Immature natural killer cell (primary cell): ENCODE measurements at regions not wholly inside any gene's neighbourhood (a gene's known extent, or its start where the extent isn't known, plus 50 kb on each side); places are given as distances from the start of the nearest gene placed in this dataset.

Experiments used
- DNase-seq, 3 donors: peaks; one replicate each; pipeline ENCODE4 v3.0.0; 2022; ENCODE audit warnings: mixed read lengths in 1 of 3
- H3K27ac Mint-ChIP-seq, 6 donors: one replicate each; pipeline ENCODE4 v1.8.0; 2020; ENCODE audit warnings: mixed read lengths in 6 of 6, mild to moderate bottlenecking in 5 of 6, inconsistent platforms in 4 of 6, moderate library complexity in 3 of 6
- H3K27me3 Mint-ChIP-seq, 3 donors: one replicate each; pipeline ENCODE4 v1.8.0; 2020 to 2021; ENCODE audit warnings: low read depth in 3 of 3, mild to moderate bottlenecking in 3 of 3, mixed read lengths in 3 of 3, moderate library complexity in 3 of 3, inconsistent platforms in 1 of 3
- H3K36me3 Mint-ChIP-seq, 3 donors: one replicate each; pipeline ENCODE4 v1.8.0; 2020; ENCODE audit warnings: mixed read lengths in 3 of 3, inconsistent platforms in 2 of 3, mild to moderate bottlenecking in 2 of 3
- H3K4me1 Mint-ChIP-seq, 2 donors: one replicate each; pipeline ENCODE4 v1.8.0; 2020; ENCODE audit warnings: inconsistent platforms in 2 of 2, mild to moderate bottlenecking in 2 of 2, mixed read lengths in 2 of 2, moderate library complexity in 1 of 2
- H3K4me3 Mint-ChIP-seq, 5 donors: one replicate each; pipeline ENCODE4 v1.8.0; 2020; ENCODE audit warnings: mild to moderate bottlenecking in 5 of 5, mixed read lengths in 5 of 5, inconsistent platforms in 3 of 5, moderate library complexity in 3 of 5
- H3K9me3 Mint-ChIP-seq, 6 donors: one replicate each; pipeline ENCODE4 v1.8.0; 2020; ENCODE audit warnings: mild to moderate bottlenecking in 6 of 6, mixed read lengths in 6 of 6, inconsistent platforms in 4 of 6, moderate library complexity in 3 of 6

DNA sequence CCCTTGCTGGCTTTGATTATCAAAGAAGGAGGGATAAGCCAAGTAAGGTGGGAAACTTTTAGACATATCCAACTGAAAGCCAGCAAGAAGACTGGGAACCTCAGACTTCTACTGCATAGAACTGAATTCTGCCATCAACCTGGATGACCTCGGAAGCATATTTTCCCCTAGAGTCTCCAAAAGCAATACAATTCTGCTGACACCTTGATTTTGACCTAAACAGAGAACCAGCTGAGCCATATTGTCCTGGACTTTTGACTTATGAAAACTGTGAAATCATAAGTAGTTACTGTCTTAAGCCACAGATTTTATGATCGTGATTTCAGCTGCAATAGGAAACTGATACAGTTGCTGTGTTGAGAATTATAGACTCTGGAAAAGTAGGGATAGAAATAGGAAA lies 227.6 kb downstream of the PCDH20 start:
- H3K4me3 Mint-ChIP-seq = no peak overlapping the region
- H3K27ac Mint-ChIP-seq = no peak overlapping the region
- H3K36me3 Mint-ChIP-seq = no peaks in the 10 kb centered on the region
- peaks cover 0 to 2% (median 0%) of the 10 kb centered on the region in 3 donors for H3K27me3 Mint-ChIP-seq
- DNase-seq = no peak
- H3K9me3 Mint-ChIP-seq = peaks cover 7 to 49% (median 20%) of the 10 kb centered on the region in 6 donors
- H3K4me1 Mint-ChIP-seq = no peaks in the 10 kb centered on the region

GRCh38 chr13:61187471-61187870 lies 228.2 kb downstream of the PCDH20 start:
- Mint-ChIP-seq H3K4me3 (no peak overlapping the region), H3K4me1 (no peaks in the 10 kb centered on the region), H3K36me3 (no peaks in the 10 kb centered on the region), H3K9me3 (peaks cover 7 to 48% (median 23%) of the 10 kb centered on the region in 6 donors), H3K27ac (no peak overlapping the region), H3K27me3 (peaks cover 0 to 2% (median 0%) of the 10 kb centered on the region in 3 donors)
- DNase-seq = no peak

DNA sequence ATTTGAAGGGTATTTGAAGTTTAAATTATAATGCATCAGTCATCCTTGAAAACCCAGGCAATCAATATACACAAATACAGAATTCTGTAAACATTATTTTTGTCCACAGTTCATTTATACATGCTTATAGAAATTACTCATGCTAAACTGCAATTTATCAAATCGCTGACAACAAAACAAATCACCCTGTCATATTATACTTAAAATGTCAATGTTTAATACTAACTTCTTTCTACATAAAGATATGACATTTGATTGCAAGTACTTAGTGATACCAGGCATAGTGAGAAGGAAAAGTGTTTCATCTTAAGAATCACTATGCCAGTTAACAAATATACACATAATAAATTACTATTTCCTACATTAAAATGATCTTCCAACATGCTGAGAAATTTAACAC lies 232.0 kb downstream of the PCDH20 start:
- Mint-ChIP-seq H3K4me3 (no peak overlapping the region), H3K27ac (no peak overlapping the region), H3K9me3 (peaks cover 13 to 50% (median 23%) of the 10 kb centered on the region in 6 donors), H3K27me3 (peaks cover 0 to 2% (median 0%) of the 10 kb centered on the region in 3 donors), H3K36me3 (no peaks in the 10 kb centered on the region), H3K4me1 (no peaks in the 10 kb centered on the region)
- no peak for DNase-seq

DNA sequence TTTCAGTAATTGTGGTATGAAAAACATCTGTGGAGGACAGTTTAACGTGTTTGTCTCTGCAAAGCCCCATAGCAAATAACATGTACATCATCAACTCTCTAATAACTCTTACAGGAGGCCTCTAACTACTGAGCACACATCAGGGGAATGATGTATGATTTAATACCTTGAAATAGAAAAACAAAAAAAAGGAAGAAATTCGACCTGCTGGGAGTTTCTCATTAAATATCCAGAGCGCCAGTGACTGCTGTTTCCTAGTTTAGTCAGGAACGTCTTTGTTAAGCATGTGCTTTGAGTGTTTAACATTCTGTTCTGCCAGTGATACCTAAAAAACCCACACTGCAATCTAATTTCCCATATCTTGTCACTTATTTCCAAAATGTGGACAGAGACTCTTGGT lies 235.4 kb downstream of the PCDH20 start:
- H3K36me3 Mint-ChIP-seq = no peaks in the 10 kb centered on the region
- DNase-seq = no peak
- H3K4me3 Mint-ChIP-seq = no peak overlapping the region
- H3K27ac Mint-ChIP-seq = no peak overlapping the region
- H3K27me3 Mint-ChIP-seq = no peaks in the 10 kb centered on the region
- peaks cover 6 to 39% (median 18%) of the 10 kb centered on the region in 6 donors for H3K9me3 Mint-ChIP-seq
- no peaks in the 10 kb centered on the region for H3K4me1 Mint-ChIP-seq

GRCh38 chr13:61179741-61180140 lies 235.9 kb downstream of the PCDH20 start:
- H3K27me3 Mint-ChIP-seq = no peaks in the 10 kb centered on the region
- no peaks in the 10 kb centered on the region for H3K4me1 Mint-ChIP-seq
- H3K9me3 Mint-ChIP-seq = peaks cover 6 to 39% (median 17%) of the 10 kb centered on the region in 6 donors
- no peaks in the 10 kb centered on the region for H3K36me3 Mint-ChIP-seq
- no peak overlapping the region for H3K4me3 Mint-ChIP-seq
- DNase-seq = no peak
- no peak overlapping the region for H3K27ac Mint-ChIP-seq

- Mint-ChIP-seq H3K27ac (no peak overlapping the region), H3K4me1 (no peaks in the 10 kb centered on the region), H3K4me3 (no peak overlapping the region)
Observed at GRCh38 chr13:61170856-61171255, 244.8 kb downstream of the PCDH20 start.

DNA sequence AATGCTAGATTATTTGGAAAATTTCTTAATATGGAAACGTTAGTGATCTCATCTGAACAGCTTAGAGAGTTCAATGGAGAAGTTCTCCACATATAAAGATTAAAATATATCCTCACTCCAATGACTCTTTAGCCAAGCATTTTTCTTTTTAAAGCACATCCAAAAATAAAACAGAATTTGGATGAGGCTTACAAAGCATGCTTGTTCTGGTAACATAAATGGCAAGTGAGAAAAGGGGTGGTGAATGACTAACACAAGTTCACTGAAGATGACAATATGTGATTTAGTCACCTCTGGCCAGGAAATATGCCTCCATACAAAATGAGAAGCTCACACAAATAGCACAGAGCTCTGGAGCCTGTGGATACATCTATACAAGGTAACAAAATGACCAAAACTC lies 253.0 kb downstream of the PCDH20 start:
- H3K4me3 Mint-ChIP-seq = no peak overlapping the region
- H3K9me3 Mint-ChIP-seq = peaks cover 7 to 31% (median 16%) of the 10 kb centered on the region in 6 donors
- DNase-seq = no peak
- no peaks in the 10 kb centered on the region for H3K27me3 Mint-ChIP-seq
- H3K4me1 Mint-ChIP-seq = no peaks in the 10 kb centered on the region
- no peaks in the 10 kb centered on the region for H3K36me3 Mint-ChIP-seq
- H3K27ac Mint-ChIP-seq = no peak overlapping the region

More at GRCh38 chr13:61170856-61171255, 244.8 kb downstream of the PCDH20 start:
- no peaks in the 10 kb centered on the region for H3K36me3 Mint-ChIP-seq
- no peak for DNase-seq
- H3K9me3 Mint-ChIP-seq = peaks cover 3 to 33% (median 15%) of the 10 kb centered on the region in 6 donors
- H3K27me3 Mint-ChIP-seq = peaks cover 0 to 4% (median 3%) of the 10 kb centered on the region in 3 donors

DNA sequence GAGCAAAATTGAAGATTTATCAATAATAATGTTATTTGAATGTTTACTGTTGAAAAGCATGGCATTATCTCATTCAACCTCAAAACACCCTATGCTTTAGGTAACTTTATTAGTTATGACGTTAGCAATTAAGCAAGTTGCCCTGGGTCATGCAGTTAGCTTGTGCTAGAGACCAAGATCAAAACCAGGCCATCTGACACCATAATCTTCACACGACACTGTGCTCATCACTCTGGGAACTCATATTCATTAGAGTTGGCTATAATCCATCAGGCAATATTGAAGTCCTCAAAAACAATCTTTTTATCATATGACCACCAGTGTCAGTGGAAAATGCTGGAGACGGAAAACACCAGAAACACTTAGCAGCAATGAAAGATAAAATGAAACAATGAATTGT lies 253.5 kb downstream of the PCDH20 start:
- DNase-seq = no peak
- Mint-ChIP-seq H3K4me1 (no peaks in the 10 kb centered on the region), H3K4me3 (no peak overlapping the region), H3K36me3 (no peaks in the 10 kb centered on the region), H3K27ac (no peak overlapping the region), H3K9me3 (peaks cover 7 to 35% (median 17%) of the 10 kb centered on the region in 6 donors), H3K27me3 (peaks cover 0 to 2% (median 0%) of the 10 kb centered on the region in 3 donors)

- no peak overlapping the region for H3K4me3 Mint-ChIP-seq
Observed at GRCh38 chr13:61156753-61157152, 258.9 kb downstream of the PCDH20 start.

DNA sequence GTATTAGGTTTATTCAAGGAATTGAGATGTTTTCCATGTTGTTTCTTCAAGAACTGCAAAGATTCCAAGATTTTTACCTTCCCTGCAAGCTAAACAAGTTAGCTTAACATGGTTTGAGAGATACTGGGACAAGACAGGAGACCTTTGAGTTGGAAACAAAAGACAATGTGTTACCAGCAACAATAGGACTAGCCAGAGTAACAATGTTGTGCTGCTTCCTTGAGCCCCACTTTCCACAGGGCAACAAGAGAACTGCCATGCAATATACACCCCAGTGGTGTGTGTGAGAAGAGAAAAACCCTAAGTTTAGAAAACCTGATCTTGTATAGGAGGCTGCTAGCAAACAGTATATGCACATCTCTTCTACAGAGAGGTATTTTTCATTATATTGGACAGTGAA lies 264.6 kb downstream of the PCDH20 start:
- no peak overlapping the region for H3K4me3 Mint-ChIP-seq
- no peak for DNase-seq
- H3K9me3 Mint-ChIP-seq = peaks cover 8 to 41% (median 18%) of the 10 kb centered on the region in 6 donors
- no peak overlapping the region for H3K27ac Mint-ChIP-seq
- H3K4me1 Mint-ChIP-seq = no peaks in the 10 kb centered on the region
- H3K27me3 Mint-ChIP-seq = no peaks in the 10 kb centered on the region
- no peaks in the 10 kb centered on the region for H3K36me3 Mint-ChIP-seq

More at GRCh38 chr13:61156753-61157152, 258.9 kb downstream of the PCDH20 start:
- H3K27me3 Mint-ChIP-seq = peaks cover 0 to 2% (median 0%) of the 10 kb centered on the region in 3 donors
- H3K36me3 Mint-ChIP-seq = no peaks in the 10 kb centered on the region
- no peak for DNase-seq
- H3K27ac Mint-ChIP-seq = no peak overlapping the region
- peaks cover 8 to 35% (median 18%) of the 10 kb centered on the region in 6 donors for H3K9me3 Mint-ChIP-seq
- no peaks in the 10 kb centered on the region for H3K4me1 Mint-ChIP-seq

DNA sequence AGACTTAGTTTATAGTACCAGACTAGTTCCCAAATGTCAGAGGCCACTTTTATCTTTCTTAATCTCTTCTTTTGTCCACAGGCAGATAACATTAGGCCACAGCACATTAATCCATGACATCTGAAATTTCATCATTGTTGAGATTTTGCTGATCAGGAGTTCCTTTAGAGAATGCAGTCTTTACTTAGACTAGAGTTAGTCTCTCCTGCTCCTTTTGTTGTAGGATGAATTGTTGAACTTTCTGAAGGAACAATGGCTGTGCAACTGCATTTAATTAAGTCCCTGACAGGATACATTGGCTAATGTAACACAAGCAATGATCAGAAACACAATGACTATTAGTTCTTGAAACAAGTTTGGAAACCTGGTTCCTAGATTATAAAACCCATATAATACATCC lies 266.3 kb downstream of the PCDH20 start:
- Mint-ChIP-seq H3K4me3 (no peak overlapping the region), H3K4me1 (no peaks in the 10 kb centered on the region), H3K27ac (no peak overlapping the region), H3K27me3 (no peaks in the 10 kb centered on the region), H3K9me3 (peaks cover 12 to 36% (median 20%) of the 10 kb centered on the region in 6 donors), H3K36me3 (no peaks in the 10 kb centered on the region)
- no peak for DNase-seq

DNA sequence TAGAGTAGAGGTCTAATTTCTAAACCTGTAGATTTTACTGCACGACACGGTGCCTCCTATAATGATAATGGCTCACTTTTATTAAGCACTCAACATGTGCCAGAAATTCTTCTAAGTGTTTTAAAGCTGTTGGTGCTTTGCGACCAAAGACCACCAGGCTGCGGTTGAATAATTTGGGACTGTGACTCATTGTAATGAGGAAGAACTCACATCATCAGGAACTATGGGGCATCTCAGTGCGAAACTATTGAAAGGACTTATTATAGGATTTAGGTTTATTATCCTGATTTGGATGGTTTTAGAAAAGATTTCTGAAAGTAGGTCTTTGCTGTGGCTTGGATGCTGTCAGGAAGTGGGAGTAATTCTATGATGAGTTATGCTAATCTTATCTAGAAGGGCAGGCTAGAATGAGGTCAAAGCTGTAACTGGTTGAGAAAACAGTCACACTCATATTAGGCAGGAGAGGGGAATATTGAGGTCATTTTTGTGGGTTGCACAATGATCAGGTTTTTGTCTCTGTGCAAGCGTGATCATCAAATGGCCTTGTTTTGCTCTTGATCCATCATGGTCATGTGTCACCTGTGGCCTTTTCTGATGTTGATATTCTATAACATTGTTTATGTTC lies 266.8 kb downstream of the PCDH20 start:
- DNase-seq = no peak
- H3K27ac Mint-ChIP-seq = no peak overlapping the region
- H3K36me3 Mint-ChIP-seq = no peaks in the 10 kb centered on the region
- no peaks in the 10 kb centered on the region for H3K27me3 Mint-ChIP-seq
- H3K9me3 Mint-ChIP-seq = peaks cover 15 to 40% (median 21%) of the 10 kb centered on the region in 6 donors
- H3K4me3 Mint-ChIP-seq = no peak overlapping the region
- H3K4me1 Mint-ChIP-seq = no peaks in the 10 kb centered on the region

DNA sequence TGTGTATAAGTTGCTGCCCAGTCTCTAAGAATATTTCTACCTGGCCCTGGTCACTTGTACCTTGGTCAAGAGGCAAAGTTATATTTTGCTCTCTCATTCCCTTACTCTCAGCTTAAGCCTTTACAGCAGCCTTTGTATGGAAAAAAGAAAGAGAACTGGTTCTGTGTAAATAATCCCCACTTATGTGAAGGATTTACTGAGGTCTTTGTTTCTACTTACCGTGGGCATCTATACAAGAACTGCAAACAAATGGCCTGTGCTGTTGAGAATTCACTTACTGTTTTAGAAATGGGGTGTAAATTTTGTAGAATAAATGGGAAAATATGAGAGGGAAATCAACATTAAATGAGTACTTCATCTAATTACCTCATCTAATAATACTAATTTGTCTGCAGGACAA lies 267.4 kb downstream of the PCDH20 start:
- H3K4me1 Mint-ChIP-seq = no peaks in the 10 kb centered on the region
- DNase-seq = no peak
- H3K27me3 Mint-ChIP-seq = no peaks in the 10 kb centered on the region
- H3K36me3 Mint-ChIP-seq = no peaks in the 10 kb centered on the region
- no peak overlapping the region for H3K4me3 Mint-ChIP-seq
- peaks cover 14 to 40% (median 21%) of the 10 kb centered on the region in 6 donors for H3K9me3 Mint-ChIP-seq
- no peak overlapping the region for H3K27ac Mint-ChIP-seq

DNA sequence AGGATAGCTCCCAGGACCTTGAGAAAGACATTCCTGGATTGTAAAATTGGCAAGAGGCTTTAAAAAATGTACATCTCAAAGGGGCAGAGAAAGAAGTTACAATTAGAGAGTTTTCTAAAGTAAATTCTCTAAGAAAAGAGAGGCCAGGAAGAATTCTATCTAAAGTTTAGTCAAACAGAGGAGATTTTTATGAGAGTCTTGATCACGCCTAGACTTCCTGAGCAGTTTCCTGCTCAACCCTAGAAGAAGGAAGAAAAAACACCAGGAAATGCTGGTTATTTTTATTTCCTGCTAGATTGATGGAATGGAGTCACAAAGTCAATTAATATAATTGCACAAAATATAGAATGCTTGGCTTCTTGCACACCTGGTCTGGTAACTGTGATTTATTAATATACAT lies 269.1 kb downstream of the PCDH20 start:
- H3K9me3 Mint-ChIP-seq = peaks cover 14 to 36% (median 25%) of the 10 kb centered on the region in 6 donors

GRCh38 chr13:61146158-61146557 lies 269.5 kb downstream of the PCDH20 start:
- no peak for DNase-seq
- Mint-ChIP-seq H3K36me3 (peaks cover 0 to 4% (median 0%) of the 10 kb centered on the region in 3 donors), H3K4me3 (no peak overlapping the region), H3K27me3 (no peaks in the 10 kb centered on the region), H3K27ac (no peak overlapping the region), H3K4me1 (no peaks in the 10 kb centered on the region), H3K9me3 (peaks cover 14 to 38% (median 27%) of the 10 kb centered on the region in 6 donors)

More for the DNA sequence above, 269.1 kb downstream of the PCDH20 start:
- Mint-ChIP-seq H3K27me3 (no peaks in the 10 kb centered on the region), H3K4me3 (no peak overlapping the region), H3K27ac (no peak overlapping the region), H3K4me1 (no peaks in the 10 kb centered on the region), H3K36me3 (peaks cover 0 to 3% (median 0%) of the 10 kb centered on the region in 3 donors)
- no peak for DNase-seq
